ENCODE measurements at regions not wholly inside any gene's neighbourhood (a gene's known extent, or its start where the extent isn't known, plus 50 kb on each side); places are given as distances from the start of the nearest gene placed in this dataset.
"Not testable (repeated sequence)": the region's sequence is repeated elsewhere in the genome, so short reads cannot be mapped to it uniquely, and the experiment has no call there.

DNA sequence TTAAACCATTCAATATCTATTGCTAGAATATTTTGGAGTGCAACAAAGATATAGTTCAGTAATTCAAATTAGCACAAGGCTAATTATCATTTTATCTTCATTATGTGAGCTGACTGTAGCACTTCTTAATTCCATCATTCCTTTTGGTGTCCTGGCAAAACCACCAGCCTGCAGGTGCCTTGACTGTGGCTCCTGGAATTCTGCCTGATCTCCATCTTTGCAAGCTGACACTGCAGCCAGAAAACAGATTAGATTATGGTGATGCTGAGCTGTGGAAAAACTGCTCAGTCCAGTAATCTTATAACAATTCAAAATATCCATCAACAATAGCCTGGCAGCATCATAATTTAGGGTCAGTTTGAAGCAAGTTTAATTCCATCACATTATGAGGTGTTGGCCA lies 919.5 kb downstream of the DTWD2 start:
- intact Hi-C loops (cut with micrococcal nuclease), result no loop called here
- Mint-ChIP-seq H3K9me3 (ENCODE audit: unreplicated experiment) (no peaks in the 10 kb centered on the region), H3K4me1 (ENCODE audit: insufficient read depth, unreplicated experiment) (peaks cover under 1% of the 10 kb centered on the region), H3K27me3 (ENCODE audit: insufficient read depth, unreplicated experiment) (no peaks in the 10 kb centered on the region), H3K27ac (ENCODE audit: low read depth, unreplicated experiment) (no peak overlapping the region), H3K36me3 (ENCODE audit: insufficient read depth, unreplicated experiment) (no peaks in the 10 kb centered on the region), H3K4me3 (ENCODE audit: unreplicated experiment) (no peak overlapping the region)
- ChIA-PET POLR2A (no interaction called here), CTCF (no interaction called here)
- TF ChIP-seq, protein P1, sequence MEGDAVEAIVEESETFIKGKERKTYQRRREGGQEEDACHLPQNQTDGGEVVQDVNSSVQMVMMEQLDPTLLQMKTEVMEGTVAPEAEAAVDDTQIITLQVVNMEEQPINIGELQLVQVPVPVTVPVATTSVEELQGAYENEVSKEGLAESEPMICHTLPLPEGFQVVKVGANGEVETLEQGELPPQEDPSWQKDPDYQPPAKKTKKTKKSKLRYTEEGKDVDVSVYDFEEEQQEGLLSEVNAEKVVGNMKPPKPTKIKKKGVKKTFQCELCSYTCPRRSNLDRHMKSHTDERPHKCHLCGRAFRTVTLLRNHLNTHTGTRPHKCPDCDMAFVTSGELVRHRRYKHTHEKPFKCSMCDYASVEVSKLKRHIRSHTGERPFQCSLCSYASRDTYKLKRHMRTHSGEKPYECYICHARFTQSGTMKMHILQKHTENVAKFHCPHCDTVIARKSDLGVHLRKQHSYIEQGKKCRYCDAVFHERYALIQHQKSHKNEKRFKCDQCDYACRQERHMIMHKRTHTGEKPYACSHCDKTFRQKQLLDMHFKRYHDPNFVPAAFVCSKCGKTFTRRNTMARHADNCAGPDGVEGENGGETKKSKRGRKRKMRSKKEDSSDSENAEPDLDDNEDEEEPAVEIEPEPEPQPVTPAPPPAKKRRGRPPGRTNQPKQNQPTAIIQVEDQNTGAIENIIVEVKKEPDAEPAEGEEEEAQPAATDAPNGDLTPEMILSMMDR (IDR thresholded peaks at IDR 0.05; ENCODE audit: unreplicated experiment), result no peak
- no TSS peak for BruUV-seq (replicated peaks)
- no peak for DNase-seq (ENCODE audit: unreplicated experiment)

DNA sequence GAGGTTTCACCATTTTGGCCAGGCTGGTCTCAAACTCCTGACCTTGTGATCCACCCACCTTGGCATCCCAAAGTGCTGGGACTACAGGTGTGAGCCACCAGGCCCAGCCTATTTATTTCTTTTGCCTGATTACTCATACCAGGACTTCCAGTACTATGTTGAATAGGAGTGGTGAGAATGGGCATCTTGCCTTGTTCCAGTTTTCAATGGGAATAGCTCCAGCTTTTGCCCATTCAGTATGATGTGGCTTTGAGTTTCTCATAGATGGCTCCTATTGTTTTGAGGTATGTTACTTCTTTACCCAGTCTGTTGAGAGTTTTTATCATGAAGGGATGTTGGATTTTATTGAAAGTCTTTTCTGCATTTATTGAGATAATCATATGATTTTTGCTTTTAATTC lies 924.5 kb downstream of the DTWD2 start:
- H3K4me1 Mint-ChIP-seq (ENCODE audit: insufficient read depth, unreplicated experiment); H3K9me3 Mint-ChIP-seq (ENCODE audit: unreplicated experiment); H3K27me3 Mint-ChIP-seq (ENCODE audit: insufficient read depth, unreplicated experiment); H3K27ac Mint-ChIP-seq (ENCODE audit: low read depth, unreplicated experiment); BruUV-seq (replicated peaks); H3K36me3 Mint-ChIP-seq (ENCODE audit: insufficient read depth, unreplicated experiment); POLR2A ChIA-PET; H3K4me3 Mint-ChIP-seq (ENCODE audit: unreplicated experiment): not testable (repeated sequence)
- intact Hi-C loops (cut with micrococcal nuclease), result loop anchor here (5.0 kb wide), 1 partner anchor 548 kb away; no protein-coding TSS in a partner anchor
- peak; percentile 2 for DNase-seq (ENCODE audit: unreplicated experiment)
- CTCF ChIA-PET, result interaction anchor here (0.7 kb wide), 1 partner anchor 1043 kb away, joined by 3 read pairs; no protein-coding TSS in a partner anchor

DNA sequence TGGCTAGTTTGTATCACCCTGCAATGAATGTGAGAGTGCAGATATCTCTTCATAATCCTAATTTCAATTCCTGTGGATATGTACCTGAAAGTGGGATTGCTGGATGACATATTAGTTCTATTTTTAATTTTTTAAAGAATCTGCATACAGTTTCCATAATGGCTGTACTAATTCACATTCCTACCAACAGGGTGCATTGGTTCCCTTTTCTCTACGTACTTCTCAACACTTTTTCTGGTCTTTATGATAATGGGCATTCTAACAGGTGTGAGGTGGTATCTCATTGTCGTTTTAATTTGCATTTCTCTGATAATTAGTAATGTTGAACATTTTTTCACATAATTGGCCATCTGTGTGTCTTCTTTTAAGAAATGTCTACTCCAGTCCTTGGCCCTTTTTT lies 927.5 kb downstream of the DTWD2 start:
- TF ChIP-seq, protein P1 (IDR thresholded peaks at IDR 0.05; ENCODE audit: unreplicated experiment), result peak; percentile 17
- no TSS peak for BruUV-seq (replicated peaks)
- H3K36me3 Mint-ChIP-seq (ENCODE audit: insufficient read depth, unreplicated experiment), result no peaks in the 10 kb centered on the region
- intact Hi-C loops (cut with micrococcal nuclease), result loop anchor here (5.0 kb wide), 1 partner anchor 551 kb away; no protein-coding TSS in a partner anchor
- peak; percentile 5 for DNase-seq (ENCODE audit: unreplicated experiment)
- H3K27ac Mint-ChIP-seq (ENCODE audit: low read depth, unreplicated experiment), result no peak overlapping the region
- H3K4me3 Mint-ChIP-seq (ENCODE audit: unreplicated experiment), result no peak overlapping the region
- no peaks in the 10 kb centered on the region for H3K4me1 Mint-ChIP-seq (ENCODE audit: insufficient read depth, unreplicated experiment)
- ChIA-PET CTCF (no interaction called here), POLR2A (no interaction called here)
- no peaks in the 10 kb centered on the region for H3K27me3 Mint-ChIP-seq (ENCODE audit: insufficient read depth, unreplicated experiment)
- no peaks in the 10 kb centered on the region for H3K9me3 Mint-ChIP-seq (ENCODE audit: unreplicated experiment)

DNA sequence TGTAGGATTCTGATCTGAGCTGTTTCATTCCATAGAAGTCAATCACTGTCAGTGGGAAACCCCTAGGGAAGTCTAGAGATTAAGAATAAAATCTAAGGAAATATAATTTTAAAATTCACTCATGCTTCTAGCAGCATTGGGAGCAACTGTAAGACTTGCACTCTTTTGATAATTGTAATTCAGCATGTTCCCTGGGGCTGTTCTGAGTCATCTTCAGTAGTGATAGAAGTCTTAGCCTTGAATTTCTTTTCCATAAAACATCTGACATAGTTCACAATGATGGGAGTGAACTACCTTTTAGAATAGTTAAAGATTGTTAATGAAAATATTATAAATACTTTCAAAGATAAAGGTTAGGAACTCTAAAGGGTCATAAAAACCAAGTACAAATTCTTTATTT lies 935.8 kb downstream of the DTWD2 start:
- no peaks in the 10 kb centered on the region for H3K4me1 Mint-ChIP-seq (ENCODE audit: insufficient read depth, unreplicated experiment)
- H3K36me3 Mint-ChIP-seq (ENCODE audit: insufficient read depth, unreplicated experiment), result no peaks in the 10 kb centered on the region
- no peak overlapping the region for H3K4me3 Mint-ChIP-seq (ENCODE audit: unreplicated experiment)
- no peaks in the 10 kb centered on the region for H3K27me3 Mint-ChIP-seq (ENCODE audit: insufficient read depth, unreplicated experiment)
- TF ChIP-seq, protein P1 (IDR thresholded peaks at IDR 0.05; ENCODE audit: unreplicated experiment), result no peak
- no TSS peak for BruUV-seq (replicated peaks)
- H3K27ac Mint-ChIP-seq (ENCODE audit: low read depth, unreplicated experiment), result no peak overlapping the region
- intact Hi-C loops (cut with micrococcal nuclease), result no loop called here
- H3K9me3 Mint-ChIP-seq (ENCODE audit: unreplicated experiment), result no peaks in the 10 kb centered on the region
- DNase-seq (ENCODE audit: unreplicated experiment), result peak; percentile 38
- ChIA-PET POLR2A (interaction anchor here (1.1 kb wide), 1 partner anchor 22 kb away, joined by 3 read pairs; no protein-coding TSS in a partner anchor), CTCF (interaction anchor here (0.6 kb wide), 1 partner anchor 241 kb away, joined by 4 read pairs; no protein-coding TSS in a partner anchor)

DNA sequence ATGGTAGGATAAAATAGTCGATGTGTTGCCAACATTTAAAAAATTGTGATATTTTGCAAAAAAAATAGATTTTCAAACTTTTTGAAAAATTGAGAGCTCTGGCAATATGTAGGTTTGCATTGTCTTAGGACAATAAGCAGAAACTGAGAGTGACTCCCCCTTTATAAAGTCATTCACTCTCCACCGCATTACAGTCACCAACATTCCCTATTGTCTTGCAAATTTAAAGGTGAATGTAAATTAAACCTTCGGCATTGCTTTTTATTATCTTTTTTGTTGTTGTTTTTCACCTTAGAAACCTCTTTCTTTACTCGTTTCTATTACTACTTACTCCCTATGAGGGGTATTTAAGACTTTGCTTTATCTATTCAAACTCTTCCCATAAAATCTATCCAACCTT lies 944.2 kb downstream of the DTWD2 start:
- Mint-ChIP-seq H3K4me3 (ENCODE audit: unreplicated experiment) (no peak overlapping the region), H3K36me3 (ENCODE audit: insufficient read depth, unreplicated experiment) (no peaks in the 10 kb centered on the region), H3K27ac (ENCODE audit: low read depth, unreplicated experiment) (no peak overlapping the region), H3K9me3 (ENCODE audit: unreplicated experiment) (no peaks in the 10 kb centered on the region), H3K27me3 (ENCODE audit: insufficient read depth, unreplicated experiment) (no peaks in the 10 kb centered on the region), H3K4me1 (ENCODE audit: insufficient read depth, unreplicated experiment) (no peaks in the 10 kb centered on the region)
- POLR2A ChIA-PET, result no interaction called here
- CTCF ChIA-PET, result no interaction called here
- DNase-seq (ENCODE audit: unreplicated experiment), result no peak
- intact Hi-C loops (cut with micrococcal nuclease), result no loop called here
- BruUV-seq (replicated peaks), result no TSS peak
- TF ChIP-seq, protein P1 (IDR thresholded peaks at IDR 0.05; ENCODE audit: unreplicated experiment), result no peak
